ENCODE measurements at regions not wholly inside any gene's neighbourhood (a gene's known extent, or its start where the extent isn't known, plus 50 kb on each side); places are given as distances from the start of the nearest gene placed in this dataset.

DNA sequence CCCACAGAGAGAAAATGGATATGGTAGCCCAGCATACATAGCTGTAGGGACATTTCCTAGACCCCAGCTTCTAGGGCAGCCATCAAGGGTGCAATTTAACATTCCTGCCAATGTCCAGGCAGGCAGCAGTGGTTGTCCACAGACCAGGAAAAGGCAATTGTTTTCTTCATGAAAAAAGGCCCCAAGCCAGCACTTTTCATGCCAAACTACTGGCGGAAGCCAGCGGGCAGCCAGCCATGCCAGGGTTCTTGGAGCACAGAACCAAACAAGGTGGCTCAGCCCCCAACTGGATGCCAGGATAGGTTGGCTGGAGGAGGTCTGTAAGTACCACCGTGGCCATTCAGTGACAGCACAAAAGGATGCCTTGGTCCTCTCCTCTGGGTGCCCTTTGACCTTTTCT lies 94.6 kb downstream of the BANF2 start:
- TF ChIP-seq, protein P1, sequence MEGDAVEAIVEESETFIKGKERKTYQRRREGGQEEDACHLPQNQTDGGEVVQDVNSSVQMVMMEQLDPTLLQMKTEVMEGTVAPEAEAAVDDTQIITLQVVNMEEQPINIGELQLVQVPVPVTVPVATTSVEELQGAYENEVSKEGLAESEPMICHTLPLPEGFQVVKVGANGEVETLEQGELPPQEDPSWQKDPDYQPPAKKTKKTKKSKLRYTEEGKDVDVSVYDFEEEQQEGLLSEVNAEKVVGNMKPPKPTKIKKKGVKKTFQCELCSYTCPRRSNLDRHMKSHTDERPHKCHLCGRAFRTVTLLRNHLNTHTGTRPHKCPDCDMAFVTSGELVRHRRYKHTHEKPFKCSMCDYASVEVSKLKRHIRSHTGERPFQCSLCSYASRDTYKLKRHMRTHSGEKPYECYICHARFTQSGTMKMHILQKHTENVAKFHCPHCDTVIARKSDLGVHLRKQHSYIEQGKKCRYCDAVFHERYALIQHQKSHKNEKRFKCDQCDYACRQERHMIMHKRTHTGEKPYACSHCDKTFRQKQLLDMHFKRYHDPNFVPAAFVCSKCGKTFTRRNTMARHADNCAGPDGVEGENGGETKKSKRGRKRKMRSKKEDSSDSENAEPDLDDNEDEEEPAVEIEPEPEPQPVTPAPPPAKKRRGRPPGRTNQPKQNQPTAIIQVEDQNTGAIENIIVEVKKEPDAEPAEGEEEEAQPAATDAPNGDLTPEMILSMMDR (IDR thresholded peaks at IDR 0.05; ENCODE audit: poor library complexity, severe bottlenecking) = no peak
- TF ChIP-seq POLR2AphosphoS5 (IDR thresholded peaks at IDR 0.05) (no peak), MXI1 (conservative IDR thresholded peaks at IDR 0.05; ENCODE audit: poor library complexity, severe bottlenecking) (no peak), EZH2 (IDR thresholded peaks at IDR 0.05; ENCODE audit: borderline replicate concordance, insufficient read depth, low read length, poor library complexity, severe bottlenecking) (no peak), EP300 (conservative IDR thresholded peaks at IDR 0.05; ENCODE audit: poor library complexity, severe bottlenecking) (no peak)

All from neural cell (in vitro differentiated cells).